K562 (cell line): ENCODE measurements at regions not wholly inside any gene's neighbourhood (a gene's known extent, or its start where the extent isn't known, plus 50 kb on each side); places are given as distances from the start of the nearest gene placed in this dataset.

ENCODE experiments used
- BMI1 ChIP-seq: fragments of 150-350 bp; IDR thresholded peaks from 2 replicates; pipeline ENCODE4 v1.6.1; 2014; ENCODE audit warnings: low read length
- DIDO1 ChIP-seq: fragments of 450-650 bp; IDR thresholded peaks from 2 replicates; pipeline ENCODE4 v1.6.1; 2016; ENCODE audit warnings: low read depth, missing biosample characterization, missing genetic modification characterization
- DMBX1 ChIP-seq: fragments of 250-450 bp; sonication (Bioruptor Pico); IDR thresholded peaks from 2 replicates; pipeline ENCODE4 v1.8.0; 2022; ENCODE audit warnings: inconsistent platforms, mild to moderate bottlenecking, moderate library complexity, borderline replicate concordance
- ESRRB ChIP-seq: fragments of 250-450 bp; sonication (Bioruptor Pico); IDR thresholded peaks from 2 replicates; pipeline ENCODE4 v1.5.0; 2020; ENCODE audit warnings: mild to moderate bottlenecking, moderate library complexity, borderline replicate concordance
- HMG20B ChIP-seq: fragments of 250-450 bp; sonication (Bioruptor Pico); IDR thresholded peaks from 2 replicates; pipeline ENCODE4 v1.5.0; 2021; ENCODE audit warnings: mild to moderate bottlenecking
- NFYB ChIP-seq: IDR thresholded peaks from 2 replicates; pipeline ENCODE4 v1.6.1; 2011; ENCODE audit warnings: mild to moderate bottlenecking, moderate library complexity; ENCODE audit not compliant: insufficient read length; ENCODE audit errors: extremely low read depth
- PPARD ChIP-seq: fragments of 250-450 bp; sonication (Bioruptor Pico); IDR thresholded peaks from 2 replicates; pipeline ENCODE4 v1.8.0; 2022; ENCODE audit warnings: inconsistent platforms, mild to moderate bottlenecking, moderate library complexity
- PTRF ChIP-seq: fragments of 450-650 bp; IDR thresholded peaks from 2 replicates; pipeline ENCODE4 v1.6.1; 2016; ENCODE audit warnings: mild to moderate bottlenecking, missing genetic modification characterization, missing compliant biosample characterization
- TGIF2 ChIP-seq: sonication (generic); formaldehyde crosslinking; IDR thresholded peaks from 2 replicates; pipeline ENCODE4 v1.8.1; 2022; ENCODE audit warnings: mild to moderate bottlenecking, missing genetic modification reagents, moderate library complexity
- ZEB2 ChIP-seq: fragments of 450-650 bp; IDR thresholded peaks from 2 replicates; pipeline ENCODE4 v1.6.1; 2016
- ZNF23 ChIP-seq: fragments of 250-450 bp; sonication (Bioruptor Pico); IDR thresholded peaks from 2 replicates; pipeline ENCODE4 v1.4.0; 2020; ENCODE audit warnings: mild to moderate bottlenecking
- ZNF3 ChIP-seq: fragments of 250-450 bp; sonication (Bioruptor Pico); IDR thresholded peaks from 2 replicates; pipeline ENCODE4 v1.5.0; 2021; ENCODE audit warnings: mild to moderate bottlenecking, moderate library complexity
- ZNF384 ChIP-seq: IDR thresholded peaks from 2 replicates; pipeline ENCODE4 v1.6.1; 2012; ENCODE audit warnings: low read depth, low read length, improper control_type of control experiment
- TF ChIP-seq, protein P1 (sequence below): sonication (generic); formaldehyde crosslinking; IDR thresholded peaks from 2 replicates; pipeline ENCODE4 v1.8.0; 2022; ENCODE audit warnings: missing genetic modification reagents, mild to moderate bottlenecking, borderline replicate concordance
- TF ChIP-seq, protein P2 (sequence below): sonication (generic); formaldehyde crosslinking; IDR thresholded peaks from 2 replicates; pipeline ENCODE4 v1.8.1; 2023; ENCODE audit warnings: missing genetic modification reagents, mild to moderate bottlenecking, borderline replicate concordance
- TF ChIP-seq, protein P3 (sequence below): IDR thresholded peaks from 3 replicates; pipeline ENCODE4 v1.6.1; 2011; ENCODE audit warnings: borderline replicate concordance, mild to moderate bottlenecking, moderate library complexity; ENCODE audit not compliant: insufficient read length; ENCODE audit errors: extremely low read depth

DNA sequence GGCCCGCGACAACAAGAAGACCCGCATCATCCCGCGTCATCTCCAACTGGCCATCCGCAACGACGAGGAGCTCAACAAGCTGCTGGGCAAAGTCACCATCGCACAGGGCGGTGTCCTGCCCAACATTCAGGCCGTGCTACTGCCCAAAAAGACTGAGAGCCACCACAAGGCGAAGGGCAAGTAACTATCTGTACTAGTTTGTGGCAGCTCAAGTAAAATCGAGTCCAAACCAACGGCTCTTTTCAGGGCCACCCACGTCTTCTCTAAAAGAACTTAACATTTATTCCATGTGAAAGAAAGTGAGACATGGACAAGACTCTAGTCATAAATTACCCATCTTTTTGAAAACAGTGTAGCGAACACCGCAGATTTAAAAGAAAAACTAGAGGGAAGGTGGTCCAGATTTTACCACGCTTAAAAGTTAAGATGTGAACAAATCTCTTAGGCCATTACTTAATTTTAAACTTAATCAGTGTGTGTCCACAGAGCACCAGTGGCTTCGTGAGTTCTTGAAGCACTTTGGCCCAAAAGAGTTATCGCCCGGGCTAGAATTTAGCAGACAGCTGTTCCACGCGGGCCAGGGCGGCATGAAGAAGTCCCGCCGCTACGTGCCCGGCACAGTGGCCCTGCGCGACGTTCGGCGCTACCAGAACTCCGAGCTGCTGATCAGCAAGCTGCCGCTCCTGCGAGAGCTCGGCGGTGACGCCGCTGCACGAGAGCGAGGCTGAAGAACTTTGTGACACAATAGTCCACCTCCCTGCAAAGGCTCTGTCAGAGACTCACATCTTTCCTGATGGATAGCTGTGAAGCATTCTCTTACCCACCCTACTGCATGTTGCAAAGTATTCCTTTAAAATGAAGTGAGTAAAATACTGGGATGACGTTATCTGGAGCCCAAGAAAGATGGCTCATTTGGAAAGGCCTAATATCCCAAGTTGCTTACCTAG is 113.9 kb upstream of the PRSS16 start (continued):
- TF ChIP-seq HMG20B (CRISPR knock-in tag): peak; percentile 90; the same call in 1 of the 2 replicates
- TF ChIP-seq ZNF3 (CRISPR knock-in tag): peak; percentile 85
- TF ChIP-seq TGIF2 (CRISPR knock-in tag): peak; percentile 73
- no peak for TF ChIP-seq ZNF384
- TF ChIP-seq, protein P1, sequence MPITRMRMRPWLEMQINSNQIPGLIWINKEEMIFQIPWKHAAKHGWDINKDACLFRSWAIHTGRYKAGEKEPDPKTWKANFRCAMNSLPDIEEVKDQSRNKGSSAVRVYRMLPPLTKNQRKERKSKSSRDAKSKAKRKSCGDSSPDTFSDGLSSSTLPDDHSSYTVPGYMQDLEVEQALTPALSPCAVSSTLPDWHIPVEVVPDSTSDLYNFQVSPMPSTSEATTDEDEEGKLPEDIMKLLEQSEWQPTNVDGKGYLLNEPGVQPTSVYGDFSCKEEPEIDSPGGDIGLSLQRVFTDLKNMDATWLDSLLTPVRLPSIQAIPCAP (CRISPR knock-in tag): peak; percentile 88
- TF ChIP-seq, protein P2, sequence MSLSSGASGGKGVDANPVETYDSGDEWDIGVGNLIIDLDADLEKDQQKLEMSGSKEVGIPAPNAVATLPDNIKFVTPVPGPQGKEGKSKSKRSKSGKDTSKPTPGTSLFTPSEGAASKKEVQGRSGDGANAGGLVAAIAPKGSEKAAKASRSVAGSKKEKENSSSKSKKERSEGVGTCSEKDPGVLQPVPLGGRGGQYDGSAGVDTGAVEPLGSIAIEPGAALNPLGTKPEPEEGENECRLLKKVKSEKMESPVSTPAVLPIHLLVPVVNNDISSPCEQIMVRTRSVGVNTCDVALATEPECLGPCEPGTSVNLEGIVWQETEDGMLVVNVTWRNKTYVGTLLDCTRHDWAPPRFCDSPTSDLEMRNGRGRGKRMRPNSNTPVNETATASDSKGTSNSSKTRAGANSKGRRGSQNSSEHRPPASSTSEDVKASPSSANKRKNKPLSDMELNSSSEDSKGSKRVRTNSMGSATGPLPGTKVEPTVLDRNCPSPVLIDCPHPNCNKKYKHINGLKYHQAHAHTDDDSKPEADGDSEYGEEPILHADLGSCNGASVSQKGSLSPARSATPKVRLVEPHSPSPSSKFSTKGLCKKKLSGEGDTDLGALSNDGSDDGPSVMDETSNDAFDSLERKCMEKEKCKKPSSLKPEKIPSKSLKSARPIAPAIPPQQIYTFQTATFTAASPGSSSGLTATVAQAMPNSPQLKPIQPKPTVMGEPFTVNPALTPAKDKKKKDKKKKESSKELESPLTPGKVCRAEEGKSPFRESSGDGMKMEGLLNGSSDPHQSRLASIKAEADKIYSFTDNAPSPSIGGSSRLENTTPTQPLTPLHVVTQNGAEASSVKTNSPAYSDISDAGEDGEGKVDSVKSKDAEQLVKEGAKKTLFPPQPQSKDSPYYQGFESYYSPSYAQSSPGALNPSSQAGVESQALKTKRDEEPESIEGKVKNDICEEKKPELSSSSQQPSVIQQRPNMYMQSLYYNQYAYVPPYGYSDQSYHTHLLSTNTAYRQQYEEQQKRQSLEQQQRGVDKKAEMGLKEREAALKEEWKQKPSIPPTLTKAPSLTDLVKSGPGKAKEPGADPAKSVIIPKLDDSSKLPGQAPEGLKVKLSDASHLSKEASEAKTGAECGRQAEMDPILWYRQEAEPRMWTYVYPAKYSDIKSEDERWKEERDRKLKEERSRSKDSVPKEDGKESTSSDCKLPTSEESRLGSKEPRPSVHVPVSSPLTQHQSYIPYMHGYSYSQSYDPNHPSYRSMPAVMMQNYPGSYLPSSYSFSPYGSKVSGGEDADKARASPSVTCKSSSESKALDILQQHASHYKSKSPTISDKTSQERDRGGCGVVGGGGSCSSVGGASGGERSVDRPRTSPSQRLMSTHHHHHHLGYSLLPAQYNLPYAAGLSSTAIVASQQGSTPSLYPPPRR (CRISPR knock-in tag): peak; percentile 93
- TF ChIP-seq, protein P3, sequence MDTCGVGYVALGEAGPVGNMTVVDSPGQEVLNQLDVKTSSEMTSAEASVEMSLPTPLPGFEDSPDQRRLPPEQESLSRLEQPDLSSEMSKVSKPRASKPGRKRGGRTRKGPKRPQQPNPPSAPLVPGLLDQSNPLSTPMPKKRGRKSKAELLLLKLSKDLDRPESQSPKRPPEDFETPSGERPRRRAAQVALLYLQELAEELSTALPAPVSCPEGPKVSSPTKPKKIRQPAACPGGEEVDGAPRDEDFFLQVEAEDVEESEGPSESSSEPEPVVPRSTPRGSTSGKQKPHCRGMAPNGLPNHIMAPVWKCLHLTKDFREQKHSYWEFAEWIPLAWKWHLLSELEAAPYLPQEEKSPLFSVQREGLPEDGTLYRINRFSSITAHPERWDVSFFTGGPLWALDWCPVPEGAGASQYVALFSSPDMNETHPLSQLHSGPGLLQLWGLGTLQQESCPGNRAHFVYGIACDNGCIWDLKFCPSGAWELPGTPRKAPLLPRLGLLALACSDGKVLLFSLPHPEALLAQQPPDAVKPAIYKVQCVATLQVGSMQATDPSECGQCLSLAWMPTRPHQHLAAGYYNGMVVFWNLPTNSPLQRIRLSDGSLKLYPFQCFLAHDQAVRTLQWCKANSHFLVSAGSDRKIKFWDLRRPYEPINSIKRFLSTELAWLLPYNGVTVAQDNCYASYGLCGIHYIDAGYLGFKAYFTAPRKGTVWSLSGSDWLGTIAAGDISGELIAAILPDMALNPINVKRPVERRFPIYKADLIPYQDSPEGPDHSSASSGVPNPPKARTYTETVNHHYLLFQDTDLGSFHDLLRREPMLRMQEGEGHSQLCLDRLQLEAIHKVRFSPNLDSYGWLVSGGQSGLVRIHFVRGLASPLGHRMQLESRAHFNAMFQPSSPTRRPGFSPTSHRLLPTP: no peak
- TF ChIP-seq ZNF23 (CRISPR knock-in tag): peak; percentile 83
- TF ChIP-seq ESRRB (CRISPR knock-in tag): peak; percentile 93
- no peak for TF ChIP-seq NFYB
- no peak for TF ChIP-seq PPARD (CRISPR knock-in tag)
- TF ChIP-seq PTRF (tag): no peak
- TF ChIP-seq DMBX1 (CRISPR knock-in tag): no peak
- TF ChIP-seq DIDO1 (tag): no peak
- peak; percentile 27; the same call in 1 of the 2 replicates for TF ChIP-seq ZEB2
- no peak for TF ChIP-seq BMI1
